A673 (cell line): ENCODE measurements at regions not wholly inside any gene's neighbourhood (a gene's known extent, or its start where the extent isn't known, plus 50 kb on each side); places are given as distances from the start of the nearest gene placed in this dataset.

Experiments
- CTCF ChIP-seq: fragments of 300-800, 200-600 bp; sonication (generic); conservative IDR thresholded peaks from 2 replicates; pipeline ENCODE4 v1.5.1; 2017; ENCODE audit warnings: low read depth, mild to moderate bottlenecking, antibody characterized with exemption, low read length, moderate library complexity, mixed read lengths
- EZH2 ChIP-seq: fragments of 200-600 bp; sonication (generic); IDR thresholded peaks from 2 replicates; pipeline ENCODE4 v1.6.1; 2017; ENCODE audit warnings: borderline replicate concordance, low read depth, mild to moderate bottlenecking, mixed read lengths, antibody characterized with exemption, low read length; ENCODE audit not compliant: poor library complexity, severe bottlenecking

- TF ChIP-seq CTCF (no peak), EZH2 (no peak)
Observed at GRCh38 chr6:74431873-74432580, 736.0 kb downstream of the CD109 start.
